H9 (cell line): ENCODE measurements at regions not wholly inside any gene's neighbourhood (a gene's known extent, or its start where the extent isn't known, plus 50 kb on each side); places are given as distances from the start of the nearest gene placed in this dataset.

Experiments
- DNase-seq: peaks from one replicate; pipeline ENCODE4 v3.0.0-alpha.2; 2017
- H2AFZ ChIP-seq: one replicate; pipeline ENCODE4 v1.6.1; 2013; ENCODE audit warnings: mild to moderate bottlenecking, low read length, control low read depth, moderate library complexity
- H2AK5ac ChIP-seq: 2 replicates; pipeline ENCODE4 v1.6.1; 2013; ENCODE audit warnings: low read length, control low read depth, mixed read lengths; ENCODE audit not compliant: insufficient read length
- H2BK120ac ChIP-seq: one replicate; pipeline ENCODE4 v1.6.1; 2013; ENCODE audit warnings: low read depth, mild to moderate bottlenecking, low read length, control low read depth, inconsistent platforms; ENCODE audit not compliant: poor library complexity, severe bottlenecking
- H2BK12ac ChIP-seq: 2 replicates; pipeline ENCODE4 v1.6.1; 2013; ENCODE audit warnings: low read length, control low read depth, mixed read lengths, low read depth; ENCODE audit not compliant: insufficient read length
- H2BK15ac ChIP-seq: 2 replicates; pipeline ENCODE4 v1.6.1; 2013; ENCODE audit warnings: low read depth, low read length, control low read depth
- H2BK20ac ChIP-seq: one replicate; pipeline ENCODE4 v1.6.1; 2013; ENCODE audit warnings: low read depth, mild to moderate bottlenecking, low read length, control low read depth, inconsistent platforms; ENCODE audit not compliant: poor library complexity, severe bottlenecking
- H2BK5ac ChIP-seq: 2 replicates; pipeline ENCODE4 v1.6.1; 2013; ENCODE audit warnings: low read length, control low read depth, mixed read lengths; ENCODE audit not compliant: insufficient read length
- H3K14ac ChIP-seq: 2 replicates; pipeline ENCODE4 v1.6.1; 2013; ENCODE audit warnings: low read length, control low read depth; ENCODE audit not compliant: insufficient read depth
- H3K18ac ChIP-seq: 2 replicates; pipeline ENCODE4 v1.6.1; 2013; ENCODE audit warnings: low read depth, mild to moderate bottlenecking, mixed read lengths, low read length, control low read depth; ENCODE audit not compliant: insufficient read length
- H3K23ac ChIP-seq: 2 replicates; pipeline ENCODE4 v1.6.1; 2013; ENCODE audit warnings: low read length, control low read depth, mixed read lengths, low read depth; ENCODE audit not compliant: insufficient read length
- H3K23me2 ChIP-seq: 2 replicates; pipeline ENCODE4 v1.6.1; 2013; ENCODE audit warnings: low read depth, mild to moderate bottlenecking, mixed read lengths, low read length, control low read depth; ENCODE audit not compliant: insufficient read length, poor library complexity, severe bottlenecking
- H3K27ac ChIP-seq: 2 replicates; pipeline ENCODE4 v1.5.1; 2013; ENCODE audit warnings: low read length, control low read depth, mixed read lengths, low read depth; ENCODE audit not compliant: insufficient read length
- H3K27me3 ChIP-seq: 2 replicates; pipeline ENCODE4 v1.6.1; 2013; ENCODE audit warnings: low read length, control low read depth, inconsistent platforms; ENCODE audit not compliant: insufficient read depth
- H3K4ac ChIP-seq: 2 replicates; pipeline ENCODE4 v1.6.1; 2013; ENCODE audit warnings: low read depth, mild to moderate bottlenecking, control low read depth, inconsistent platforms, low read length, moderate library complexity
- H3K4me1 ChIP-seq: 2 replicates; pipeline ENCODE4 v1.6.1; 2013; ENCODE audit warnings: low read length, control low read depth, inconsistent platforms; ENCODE audit not compliant: insufficient read depth
- H3K4me2 ChIP-seq: 2 replicates; pipeline ENCODE4 v1.6.1; 2013; ENCODE audit warnings: low read length, control low read depth, mixed read lengths; ENCODE audit not compliant: insufficient read length, insufficient read depth
- H3K56ac ChIP-seq: 2 replicates; pipeline ENCODE4 v1.6.1; 2013; ENCODE audit warnings: low read depth, mild to moderate bottlenecking, mixed read lengths, low read length, control low read depth; ENCODE audit not compliant: insufficient read length
- H3K79me1 ChIP-seq: 2 replicates; pipeline ENCODE4 v1.6.1; 2013; ENCODE audit warnings: low read depth, mild to moderate bottlenecking, moderate library complexity, low read length, control low read depth, inconsistent platforms; ENCODE audit not compliant: insufficient read depth, poor library complexity, severe bottlenecking
- H3K79me2 ChIP-seq: 2 replicates; pipeline ENCODE4 v1.6.1; 2013; ENCODE audit warnings: low read length, control low read depth, inconsistent platforms; ENCODE audit not compliant: insufficient read depth
- H3K9ac ChIP-seq: 2 replicates; pipeline ENCODE4 v1.6.1; 2013; ENCODE audit warnings: low read length, control low read depth, mixed read lengths; ENCODE audit not compliant: insufficient read length; ENCODE audit errors: extremely low read depth
- H3K9me3 ChIP-seq: one replicate; pipeline ENCODE4 v1.6.1; 2013; ENCODE audit warnings: low read depth, low read length, inconsistent platforms; ENCODE audit not compliant: control insufficient read depth
- H3T11ph ChIP-seq: one replicate; pipeline ENCODE4 v1.6.1; 2013; ENCODE audit warnings: mild to moderate bottlenecking, low read length, control low read depth, inconsistent platforms
- H4K20me1 ChIP-seq: one replicate; pipeline ENCODE4 v1.6.1; 2013; ENCODE audit not compliant: control insufficient read depth, insufficient read length, insufficient read depth
- H4K5ac ChIP-seq: 2 replicates; pipeline ENCODE4 v1.6.1; 2013; ENCODE audit warnings: low read depth, mild to moderate bottlenecking, mixed read lengths, low read length, control low read depth; ENCODE audit not compliant: insufficient read length
- H4K8ac ChIP-seq: replicated peaks from 2 replicates; pipeline ENCODE4 v1.6.1; 2013; ENCODE audit warnings: low read length, control low read depth, mixed read lengths, low read depth; ENCODE audit not compliant: insufficient read length
- H4K91ac ChIP-seq: 2 replicates; pipeline ENCODE4 v1.6.1; 2013; ENCODE audit warnings: low read depth, mild to moderate bottlenecking, moderate library complexity, mixed read lengths, low read length, control low read depth; ENCODE audit not compliant: insufficient read length
- H3K27ac Mint-ChIP-seq, 3 experiments: 2 replicates in 2 of 3; 3 replicates in 1 of 3; pipeline ENCODE4 v1.8.0; 2020 to 2021; ENCODE audit warnings: mixed read lengths in 3 of 3, mild to moderate bottlenecking in 1 of 3, moderate library complexity in 1 of 3
- H3K27me3 Mint-ChIP-seq: 2 replicates; pipeline ENCODE4 v1.8.0; 2021; ENCODE audit warnings: low read depth, mild to moderate bottlenecking, moderate library complexity, mixed read lengths
- H3K36me3 Mint-ChIP-seq, 3 experiments: 2 replicates in 2 of 3; 3 replicates in 1 of 3; pipeline ENCODE4 v1.8.0; 2020 to 2021; ENCODE audit warnings: low read depth in 3 of 3, mixed read lengths in 3 of 3; ENCODE audit not compliant: insufficient read depth in 1 of 3
- H3K4me1 Mint-ChIP-seq, 2 experiments: 2 replicates each; pipeline ENCODE4 v1.8.0; 2020; ENCODE audit warnings: mixed read lengths in 2 of 2
- H3K4me3 Mint-ChIP-seq, 2 experiments: 2 replicates in 1 of 2; 3 replicates in 1 of 2; pipeline ENCODE4 v1.8.0; 2020 to 2021; ENCODE audit warnings: mild to moderate bottlenecking in 2 of 2, mixed read lengths in 2 of 2, moderate library complexity in 1 of 2
- H3K9me3 Mint-ChIP-seq, 2 experiments: 2 replicates in 1 of 2; 3 replicates in 1 of 2; pipeline ENCODE4 v1.8.0; 2020; ENCODE audit warnings: mild to moderate bottlenecking in 2 of 2, mixed read lengths in 2 of 2, moderate library complexity in 1 of 2
- CTCF ChIP-seq: fragments of 200-600 bp; sonication (generic); conservative IDR thresholded peaks from 3 replicates; pipeline ENCODE4 v1.8.0; 2021; ENCODE audit warnings: antibody characterized with exemption, mild to moderate bottlenecking

GRCh38 chr1:78377356-78377928 is 113.3 kb upstream of the PTGFR start:
- Histone ChIP-seq H3K9me3 (no peaks in the 10 kb centered on the region), H3K23me2 (no peaks in the 10 kb centered on the region), H3K14ac (no peak overlapping the region), H3K79me2 (no peaks in the 10 kb centered on the region), H2BK15ac (no peak overlapping the region), H2BK12ac (no peak overlapping the region), H4K8ac (no peak overlapping the region), H3K18ac (no peak overlapping the region), H3K27ac (no peak overlapping the region), H3K79me1 (no peaks in the 10 kb centered on the region), H2AFZ (no peak overlapping the region), H4K20me1 (no peaks in the 10 kb centered on the region), H3K4me1 (no peaks in the 10 kb centered on the region), H3K27me3 (no peaks in the 10 kb centered on the region), H4K91ac (no peak overlapping the region), H3K23ac (no peak overlapping the region), H3K4ac (no peak overlapping the region), H4K5ac (no peak overlapping the region), H3K4me2 (no peak overlapping the region), H3T11ph (no peak overlapping the region), H2BK20ac (no peak overlapping the region), H2BK5ac (no peak overlapping the region), H3K9ac (no peak overlapping the region), H3K56ac (no peak overlapping the region), H2AK5ac (no peak overlapping the region), H2BK120ac (no peak overlapping the region)
- H3K36me3 Mint-ChIP-seq = no peaks in the 10 kb centered on the region
- no peaks in the 10 kb centered on the region; the same call in 1 of the 2 replicates for H3K27me3 Mint-ChIP-seq
- DNase-seq = no peak
- no peaks in the 10 kb centered on the region for H3K4me1 Mint-ChIP-seq
- H3K9me3 Mint-ChIP-seq = no peaks in the 10 kb centered on the region
- TF ChIP-seq CTCF = no peak
- no peak overlapping the region for H3K4me3 Mint-ChIP-seq
- H3K27ac Mint-ChIP-seq = no peak overlapping the region
